H1 (cell line): ENCODE measurements at regions not wholly inside any gene's neighbourhood (a gene's known extent, or its start where the extent isn't known, plus 50 kb on each side); places are given as distances from the start of the nearest gene placed in this dataset.

Source experiments
- CTCF ChIA-PET: fragments of 300-600 bp; sonication (Branson Sonifier 250); formaldehyde crosslinking; loops from one replicate; lab custom pipeline; 2021; ENCODE audit not compliant: partially characterized antibody; lab: Charles Lee
- POLR2A ChIA-PET: fragments of 300-600 bp; sonication (Branson Sonifier 250); formaldehyde crosslinking; loops from one replicate; lab custom pipeline; 2021; ENCODE audit warnings: inconsistent platforms; ENCODE audit not compliant: partially characterized antibody; lab: Charles Lee
- DNase-seq, 2 experiments: peaks; one replicate each; pipeline versions ENCODE4 v3.0.0 to v3.0.0-alpha.2; 2010 to 2022; ENCODE audit warnings: low spot score in 2 of 2, low read depth in 1 of 2, mixed read lengths in 1 of 2
- FAIRE-seq: peaks from 2 replicates; lab custom pipeline; 2011; peaks lifted over from hg19 to GRCh38; lab: Jason Lieb, UNC
- H2AFZ ChIP-seq: 2 replicates; pipeline ENCODE4 v1.8.1; 2012; ENCODE audit warnings: low read length, inconsistent platforms
- H2AK5ac ChIP-seq: 2 replicates; pipeline ENCODE4 v1.6.1; 2013; ENCODE audit warnings: low read depth, low read length
- H2BK120ac ChIP-seq: replicated peaks from 2 replicates; pipeline ENCODE3; 2013; ENCODE audit warnings: low read depth, low read length, inconsistent platforms
- H2BK12ac ChIP-seq: 2 replicates; pipeline ENCODE4 v1.6.1; 2013; ENCODE audit warnings: low read depth, low read length
- H2BK15ac ChIP-seq: 2 replicates; pipeline ENCODE4 v1.6.1; 2013; ENCODE audit warnings: low read length
- H2BK20ac ChIP-seq: 2 replicates; pipeline ENCODE4 v1.6.1; 2013; ENCODE audit warnings: low read length
- H2BK5ac ChIP-seq: 2 replicates; pipeline ENCODE4 v1.6.1; 2013; ENCODE audit warnings: low read depth, low read length
- H3K14ac ChIP-seq: 2 replicates; pipeline ENCODE4 v1.6.1; 2013; ENCODE audit warnings: inconsistent platforms; ENCODE audit not compliant: insufficient read length
- H3K18ac ChIP-seq: 2 replicates; pipeline ENCODE4 v1.6.1; 2013; ENCODE audit warnings: low read length; ENCODE audit errors: extremely low read depth
- H3K23ac ChIP-seq: 2 replicates; pipeline ENCODE4 v1.6.1; 2013; ENCODE audit warnings: inconsistent platforms; ENCODE audit not compliant: insufficient read length
- H3K23me2 ChIP-seq: 2 replicates; pipeline ENCODE4 v1.6.1; 2013; ENCODE audit warnings: low read depth, low read length
- H3K27ac ChIP-seq: 2 replicates; pipeline ENCODE4 v1.6.1; 2011; ENCODE audit warnings: low read depth, low read length, inconsistent platforms
- H3K27me3 ChIP-seq, 4 experiments: replicated peaks in 1 of 4; 1 replicate in 1 of 4; 2 replicates in 3 of 4; pipeline versions ENCODE4 v1.6.1 to v1.8.1; 2011 to 2013; ENCODE audit warnings: low read length in 3 of 4, mild to moderate bottlenecking in 3 of 4, inconsistent platforms in 2 of 4, mixed read lengths in 2 of 4, moderate library complexity in 1 of 4; ENCODE audit not compliant: control insufficient read depth in 3 of 4, insufficient read depth in 3 of 4; ENCODE audit errors: extremely low read depth in 1 of 4
- H3K36me3 ChIP-seq, 4 experiments: 2 replicates each; pipeline versions ENCODE4 v1.6.1 to v1.8.1; 2011 to 2013; ENCODE audit warnings: mild to moderate bottlenecking in 4 of 4, low read length in 3 of 4, moderate library complexity in 2 of 4, control low read depth in 1 of 4, inconsistent platforms in 1 of 4; ENCODE audit not compliant: insufficient read depth in 4 of 4, control insufficient read depth in 2 of 4
- H3K4ac ChIP-seq: replicated peaks from 2 replicates; pipeline ENCODE3; 2013; ENCODE audit warnings: low read length, low read depth, mixed read lengths, inconsistent platforms; ENCODE audit not compliant: insufficient read length
- H3K4me1 ChIP-seq, 4 experiments: replicated peaks in 1 of 4; 1 replicate in 1 of 4; 2 replicates in 3 of 4; pipeline versions ENCODE4 v1.6.1 to v1.8.1; 2011 to 2013; ENCODE audit warnings: low read length in 3 of 4, inconsistent platforms in 2 of 4, mixed read lengths in 1 of 4; ENCODE audit not compliant: insufficient read depth in 4 of 4, control insufficient read depth in 3 of 4
- H3K4me2 ChIP-seq, 2 experiments: 2 replicates each; pipeline versions ENCODE4 v1.6.1 to v1.8.1; 2011 to 2013; ENCODE audit warnings: low read depth in 2 of 2, low read length in 2 of 2, control low read depth in 1 of 2, inconsistent platforms in 1 of 2, mild to moderate bottlenecking in 1 of 2; ENCODE audit not compliant: insufficient read depth in 1 of 2
- H3K4me3 ChIP-seq, 4 experiments: fragments of 200-600, 300-600 bp in 1 of 4; sonication (generic), shearing (Covaris generic), sonication (Bioruptor Twin) in 1 of 4; 2 replicates each; pipeline versions ENCODE4 v1.5.1 to v1.8.1; 2011 to 2016; ENCODE audit warnings: low read length in 4 of 4, low read depth in 3 of 4, control low read depth in 2 of 4, inconsistent platforms in 2 of 4, mild to moderate bottlenecking in 2 of 4, mixed read lengths in 1 of 4, moderate library complexity in 1 of 4; ENCODE audit not compliant: insufficient read depth in 2 of 4; ENCODE audit errors: extremely low read depth in 1 of 4
- H3K56ac ChIP-seq: replicated peaks from 2 replicates; pipeline ENCODE3; 2013; ENCODE audit warnings: low read depth, mild to moderate bottlenecking, mixed read lengths, low read length, inconsistent platforms; ENCODE audit not compliant: insufficient read length
- H3K79me1 ChIP-seq: 2 replicates; pipeline ENCODE4 v1.6.1; 2013; ENCODE audit warnings: low read depth, low read length, control low read depth
- H3K79me2 ChIP-seq, 2 experiments: 2 replicates each; pipeline versions ENCODE4 v1.6.1 to v1.8.1; 2012 to 2013; ENCODE audit warnings: low read length in 2 of 2, mild to moderate bottlenecking in 2 of 2, inconsistent platforms in 1 of 2; ENCODE audit not compliant: insufficient read depth in 2 of 2, control insufficient read depth in 1 of 2
- H3K9ac ChIP-seq, 4 experiments: replicated peaks in 1 of 4; 1 replicate in 1 of 4; 2 replicates in 3 of 4; pipeline versions ENCODE4 v1.6.1 to v1.8.1; 2011 to 2013; ENCODE audit warnings: low read depth in 3 of 4, low read length in 3 of 4, control low read depth in 2 of 4, mild to moderate bottlenecking in 2 of 4, moderate library complexity in 2 of 4, inconsistent platforms in 1 of 4; ENCODE audit errors: extremely low read depth in 1 of 4
- H3K9me3 ChIP-seq, 2 experiments: 2 replicates each; pipeline versions ENCODE4 v1.6.1 to v1.8.1; 2012 to 2013; ENCODE audit warnings: mild to moderate bottlenecking in 2 of 2, moderate library complexity in 2 of 2, control low read depth in 1 of 2, inconsistent platforms in 1 of 2, low read depth in 1 of 2, low read length in 1 of 2, mixed read lengths in 1 of 2; ENCODE audit not compliant: insufficient read depth in 2 of 2
- H4K20me1 ChIP-seq, 2 experiments: replicated peaks in 1 of 2; 2 replicates each; pipeline versions ENCODE3 to v1.8.1; 2011 to 2013; ENCODE audit warnings: inconsistent platforms in 2 of 2, low read length in 2 of 2, mild to moderate bottlenecking in 1 of 2; ENCODE audit not compliant: insufficient read depth in 2 of 2, control insufficient read depth in 1 of 2
- H4K5ac ChIP-seq: 2 replicates; pipeline ENCODE4 v1.6.1; 2013; ENCODE audit warnings: low read length, low read depth, mixed read lengths, inconsistent platforms; ENCODE audit not compliant: insufficient read length
- H4K8ac ChIP-seq: 2 replicates; pipeline ENCODE4 v1.8.0; 2013; ENCODE audit warnings: mild to moderate bottlenecking, moderate library complexity, low read length, inconsistent platforms; ENCODE audit not compliant: insufficient read depth; ENCODE audit errors: extremely low read depth
- H4K91ac ChIP-seq: replicated peaks from 2 replicates; pipeline ENCODE3; 2013; ENCODE audit warnings: low read length, mixed read lengths, inconsistent platforms; ENCODE audit not compliant: insufficient read length
- BRCA1 ChIP-seq: IDR thresholded peaks from 2 replicates; pipeline ENCODE4 v1.6.1; 2012; ENCODE audit warnings: low read depth, low read length, improper control_type of control experiment
- HDAC2 ChIP-seq, 2 experiments: fragments of 300-600 bp in 1 of 2; sonication (generic) in 1 of 2; IDR thresholded peaks; 2 replicates each; pipeline ENCODE4 v1.6.1; 2011 to 2012; ENCODE audit warnings: low read depth in 2 of 2, low read length in 2 of 2, mild to moderate bottlenecking in 2 of 2, moderate library complexity in 2 of 2, borderline replicate concordance in 1 of 2, inconsistent platforms in 1 of 2
- RFX5 ChIP-seq: IDR thresholded peaks from 2 replicates; pipeline ENCODE4 v1.6.1; 2011; ENCODE audit warnings: low read depth, low read length, improper control_type of control experiment, borderline replicate concordance
- SAP30 ChIP-seq: fragments of 300-600 bp; sonication (generic); IDR thresholded peaks from 2 replicates; pipeline ENCODE4 v1.7.1; 2012; ENCODE audit warnings: low read length, moderate library complexity, mild to moderate bottlenecking, inconsistent platforms; ENCODE audit not compliant: insufficient read depth, insufficient replicate concordance
- SP1 ChIP-seq: IDR thresholded peaks from 2 replicates; pipeline ENCODE4 v1.6.1; 2011; ENCODE audit warnings: low read depth, low read length
- SP4 ChIP-seq: IDR thresholded peaks from 2 replicates; pipeline ENCODE4 v1.6.1; 2012; ENCODE audit warnings: low read length, inconsistent platforms
- SRF ChIP-seq: IDR thresholded peaks from 2 replicates; pipeline ENCODE4 v1.6.1; 2011; ENCODE audit warnings: mild to moderate bottlenecking, low read depth, low read length, moderate library complexity
- SUZ12 ChIP-seq: fragments of 200-600 bp; sonication (generic); IDR thresholded peaks from 2 replicates; pipeline ENCODE4 v1.6.1; 2012; ENCODE audit warnings: mild to moderate bottlenecking, inconsistent platforms, low read length, moderate library complexity, mixed read lengths
- TF ChIP-seq, protein P1 (sequence below): IDR thresholded peaks from 2 replicates; pipeline ENCODE4 v1.6.1; 2012; ENCODE audit warnings: inconsistent platforms

DNA sequence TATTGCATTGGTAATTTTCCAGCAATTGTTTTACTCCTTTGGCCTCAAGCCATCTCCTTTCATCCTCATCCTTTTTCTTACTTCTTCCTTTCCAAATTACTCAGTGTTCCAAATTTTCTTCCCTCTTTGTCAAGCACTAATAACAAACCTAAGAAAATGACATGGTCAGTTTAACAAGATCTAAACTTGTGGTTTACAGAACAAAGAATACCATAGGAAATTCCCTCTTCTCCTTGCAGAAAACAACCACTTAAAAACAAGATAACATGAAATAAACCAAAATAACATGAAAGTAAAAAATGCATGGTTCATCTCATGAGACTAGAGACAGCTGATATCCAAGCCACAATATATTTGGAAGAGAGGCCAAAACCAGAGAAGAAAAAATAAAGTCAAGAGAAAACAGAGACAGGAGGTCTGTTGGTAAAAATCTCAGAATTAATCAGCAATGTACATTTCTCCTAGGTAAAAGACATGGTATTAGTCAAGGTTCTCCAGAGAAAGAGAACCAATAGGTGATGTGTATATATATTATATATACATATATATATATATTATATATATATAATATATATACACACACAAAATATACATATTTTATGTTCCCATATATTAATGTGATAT, 51.0 kb upstream of the SENP6 start:
- H4K5ac ChIP-seq: no peak overlapping the region
- no peak overlapping the region for H3K27ac ChIP-seq
- H3K79me2 ChIP-seq: no peaks in the 10 kb centered on the region
- no peaks in the 10 kb centered on the region for H3K79me1 ChIP-seq
- no peak overlapping the region for H3K56ac ChIP-seq
- no peak overlapping the region for H3K4me3 ChIP-seq
- no peak overlapping the region for H2BK15ac ChIP-seq
- H2BK12ac ChIP-seq: no peak overlapping the region
- no peaks in the 10 kb centered on the region for H3K27me3 ChIP-seq
- no peak for TF ChIP-seq SP4
- TF ChIP-seq HDAC2 (IDR thresholded peaks at IDR 0.05; ENCODE audit: borderline replicate concordance in 1 of 2, low read depth in 2 of 2, low read length in 2 of 2): no peak
- no peak for TF ChIP-seq RFX5
- TF ChIP-seq SUZ12: no peak
- no peak for TF ChIP-seq SP1
- no peak for TF ChIP-seq BRCA1
- TF ChIP-seq, protein P1, sequence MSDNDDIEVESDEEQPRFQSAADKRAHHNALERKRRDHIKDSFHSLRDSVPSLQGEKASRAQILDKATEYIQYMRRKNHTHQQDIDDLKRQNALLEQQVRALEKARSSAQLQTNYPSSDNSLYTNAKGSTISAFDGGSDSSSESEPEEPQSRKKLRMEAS: no peak
- TF ChIP-seq SAP30: no peak
- TF ChIP-seq SRF: no peak
- ChIA-PET CTCF (interaction anchor here (1.7 kb wide), 2 partner anchors 12 to 253 kb away, joined by 3 to 4 read pairs; no protein-coding TSS in a partner anchor), POLR2A (no interaction called here)
- no peak overlapping the region for H2AK5ac ChIP-seq
- no peaks in the 10 kb centered on the region for H3K9me3 ChIP-seq
- H3K18ac ChIP-seq: no peak overlapping the region
- no peaks in the 10 kb centered on the region for H3K36me3 ChIP-seq
- DNase-seq (no peak), FAIRE-seq (no peak)
- no peak overlapping the region for H3K14ac ChIP-seq
- H2BK20ac ChIP-seq: no peak overlapping the region
- no peak overlapping the region for H2BK120ac ChIP-seq
- H3K4me1 ChIP-seq: no peaks in the 10 kb centered on the region; a peak in 1 of 7 replicates
- H2BK5ac ChIP-seq: no peak overlapping the region
- H4K20me1 ChIP-seq: no peaks in the 10 kb centered on the region
- no peak overlapping the region for H4K8ac ChIP-seq
- no peak overlapping the region for H3K4ac ChIP-seq
- H3K23me2 ChIP-seq: no peaks in the 10 kb centered on the region
- H3K9ac ChIP-seq: no peak overlapping the region
- H3K4me2 ChIP-seq: no peak overlapping the region
- H4K91ac ChIP-seq: no peak overlapping the region
- H2AFZ ChIP-seq: no peak overlapping the region
- H3K23ac ChIP-seq: no peak overlapping the region
